CD4-positive, alpha-beta memory T cell (primary cell): ENCODE measurements at regions not wholly inside any gene's neighbourhood (a gene's known extent, or its start where the extent isn't known, plus 50 kb on each side); places are given as distances from the start of the nearest gene placed in this dataset.

Experiments
- CTCF ChIA-PET: fragments of 350-600 bp; sonication (Branson Sonifier 250); formaldehyde crosslinking; loops from one replicate; lab custom pipeline; 2021; ENCODE audit warnings: inconsistent platforms; ENCODE audit not compliant: partially characterized antibody; lab: Charles Lee
- POLR2A ChIA-PET: fragments of 350-600 bp; sonication (Branson Sonifier 250); formaldehyde crosslinking; loops from one replicate; lab custom pipeline; 2021; ENCODE audit not compliant: partially characterized antibody; lab: Charles Lee
- DNase-seq, 5 donors: peaks; one replicate each; pipeline versions ENCODE4 v3.0.0 to v3.0.0-alpha.2; 2020 to 2022; ENCODE audit warnings: mixed read lengths in 1 of 5
- H3K27ac ChIP-seq: one replicate; pipeline ENCODE4 v1.7.0; 2013; ENCODE audit warnings: low read depth, low read length
- H3K27me3 ChIP-seq: 2 replicates; pipeline ENCODE4 v1.7.0; 2013; ENCODE audit warnings: mild to moderate bottlenecking, low read length, moderate library complexity; ENCODE audit not compliant: insufficient read depth
- H3K36me3 ChIP-seq: 2 replicates; pipeline ENCODE4 v1.7.0; 2013; ENCODE audit warnings: mild to moderate bottlenecking, low read length, moderate library complexity; ENCODE audit not compliant: insufficient read depth
- H3K4me1 ChIP-seq: 2 replicates; pipeline ENCODE4 v1.7.0; 2013; ENCODE audit warnings: mild to moderate bottlenecking, low read length, moderate library complexity; ENCODE audit not compliant: insufficient read depth
- H3K4me3 ChIP-seq, 2 donors: one replicate each; pipeline ENCODE4 v1.7.0; 2013; ENCODE audit warnings: low read length in 2 of 2, mild to moderate bottlenecking in 1 of 2
- H3K9me3 ChIP-seq, 2 donors: one replicate each; pipeline ENCODE4 v1.7.0; 2013; ENCODE audit warnings: low read length in 2 of 2, control low read depth in 1 of 2; ENCODE audit not compliant: control insufficient read depth in 1 of 2
- H3K27ac Mint-ChIP-seq, 7 donors: one replicate each; pipeline ENCODE4 v1.8.0; 2020 to 2021; ENCODE audit warnings: mixed read lengths in 7 of 7, mild to moderate bottlenecking in 6 of 7, inconsistent platforms in 3 of 7, moderate library complexity in 3 of 7
- H3K27me3 Mint-ChIP-seq, 2 donors: one replicate each; pipeline ENCODE4 v1.8.0; 2020 to 2021; ENCODE audit warnings: mixed read lengths in 2 of 2
- H3K36me3 Mint-ChIP-seq, 2 donors: one replicate each; pipeline ENCODE4 v1.8.0; 2020 to 2021; ENCODE audit warnings: mixed read lengths in 2 of 2, inconsistent platforms in 1 of 2, mild to moderate bottlenecking in 1 of 2
- H3K4me1 Mint-ChIP-seq, 4 donors: one replicate each; pipeline ENCODE4 v1.8.0; 2020 to 2021; ENCODE audit warnings: mixed read lengths in 4 of 4, mild to moderate bottlenecking in 1 of 4
- H3K4me3 Mint-ChIP-seq, 8 donors: one replicate each; pipeline ENCODE4 v1.8.0; 2020 to 2021; ENCODE audit warnings: mixed read lengths in 8 of 8, mild to moderate bottlenecking in 7 of 8, moderate library complexity in 6 of 8, inconsistent platforms in 3 of 8
- H3K9me3 Mint-ChIP-seq, 8 donors: one replicate each; pipeline ENCODE4 v1.8.0; 2020 to 2021; ENCODE audit warnings: mixed read lengths in 8 of 8, mild to moderate bottlenecking in 5 of 8, inconsistent platforms in 3 of 8, moderate library complexity in 1 of 8
- intact Hi-C: fragments of 100-400 bp; cut with micrococcal nuclease; formaldehyde crosslinking; loops from one replicate; pipeline ENCODE4 v1.15.1; 2023

GRCh38 chr12:105616971-105617540, 286.6 kb downstream of the C12orf75 start:
- intact Hi-C loops, result no loop called here
- Histone ChIP-seq H3K4me3 (no peak overlapping the region), H3K27me3 (no peaks in the 10 kb centered on the region), H3K27ac (no peak overlapping the region), H3K4me1 (no peaks in the 10 kb centered on the region), H3K9me3 (no peaks in the 10 kb centered on the region), H3K36me3 (no peaks in the 10 kb centered on the region)
- ChIA-PET POLR2A (no interaction called here), CTCF (no interaction called here)
- Mint-ChIP-seq H3K9me3 (peaks cover 0 to 3% (median 0%) of the 10 kb centered on the region in 8 donors), H3K4me1 (no peaks in the 10 kb centered on the region), H3K4me3 (no peak overlapping the region), H3K27me3 (peaks cover 0 to 6% of the 10 kb centered on the region in 2 donors), H3K36me3 (no peaks in the 10 kb centered on the region), H3K27ac (no peak overlapping the region)
- DNase-seq, result no peak

GRCh38 chr12:105622220-105622619, 291.7 kb downstream of the C12orf75 start:
- H3K27ac ChIP-seq, result no peak overlapping the region
- DNase-seq, result no peak
- H3K4me3 Mint-ChIP-seq, result no peak overlapping the region
- H3K36me3 Mint-ChIP-seq, result no peaks in the 10 kb centered on the region
- H3K27me3 Mint-ChIP-seq, result peaks cover 1 to 4% of the 10 kb centered on the region in 2 donors
- no peaks in the 10 kb centered on the region for H3K36me3 ChIP-seq
- no peaks in the 10 kb centered on the region for H3K4me1 Mint-ChIP-seq
- intact Hi-C loops, result no loop called here
- no peak overlapping the region for H3K4me3 ChIP-seq
- CTCF ChIA-PET, result no interaction called here
- no peaks in the 10 kb centered on the region for H3K27me3 ChIP-seq
- POLR2A ChIA-PET, result no interaction called here
- H3K27ac Mint-ChIP-seq, result no peak overlapping the region
- H3K9me3 ChIP-seq, result no peaks in the 10 kb centered on the region
- H3K9me3 Mint-ChIP-seq, result peaks cover 0 to 3% (median 0%) of the 10 kb centered on the region in 8 donors
- no peaks in the 10 kb centered on the region for H3K4me1 ChIP-seq

- no peak for DNase-seq
- Histone ChIP-seq H3K36me3 (no peaks in the 10 kb centered on the region), H3K4me3 (no peak overlapping the region), H3K27me3 (no peaks in the 10 kb centered on the region), H3K4me1 (no peaks in the 10 kb centered on the region), H3K27ac (no peak overlapping the region), H3K9me3 (no peaks in the 10 kb centered on the region)
- no peak overlapping the region for H3K4me3 Mint-ChIP-seq
- intact Hi-C loops, result no loop called here
- no peaks in the 10 kb centered on the region for H3K4me1 Mint-ChIP-seq
- no peaks in the 10 kb centered on the region for H3K36me3 Mint-ChIP-seq
- H3K27me3 Mint-ChIP-seq, result peaks cover 1% of the 10 kb centered on the region in 2 donors
- CTCF ChIA-PET, result no interaction called here
- POLR2A ChIA-PET, result no interaction called here
- peaks cover 0 to 5% (median under 1%) of the 10 kb centered on the region in 8 donors for H3K9me3 Mint-ChIP-seq
- no peak overlapping the region for H3K27ac Mint-ChIP-seq
These were observed 292.6 kb downstream of the C12orf75 start for GRCh38 chr12:105622846-105623736.

GRCh38 chr12:105626653-105627052, 296.2 kb downstream of the C12orf75 start:
- intact Hi-C loops, result no loop called here

GRCh38 chr12:105637470-105637869, 307.0 kb downstream of the C12orf75 start:
- intact Hi-C loops, result no loop called here
- Histone ChIP-seq H3K9me3 (no peaks in the 10 kb centered on the region), H3K36me3 (no peaks in the 10 kb centered on the region), H3K27me3 (no peaks in the 10 kb centered on the region), H3K27ac (no peak overlapping the region), H3K4me1 (no peaks in the 10 kb centered on the region), H3K4me3 (no peak overlapping the region)
- no peak overlapping the region for H3K4me3 Mint-ChIP-seq
- ChIA-PET POLR2A (no interaction called here), CTCF (no interaction called here)
- no peaks in the 10 kb centered on the region for H3K4me1 Mint-ChIP-seq
- no peak for DNase-seq
- H3K27me3 Mint-ChIP-seq, result no peaks in the 10 kb centered on the region
- peaks cover 0 to 14% (median 6%) of the 10 kb centered on the region in 8 donors for H3K9me3 Mint-ChIP-seq
- no peak overlapping the region for H3K27ac Mint-ChIP-seq
- no peaks in the 10 kb centered on the region for H3K36me3 Mint-ChIP-seq

More at GRCh38 chr12:105626653-105627052, 296.2 kb downstream of the C12orf75 start:
- no peak overlapping the region for H3K27ac ChIP-seq
- ChIA-PET CTCF (no interaction called here), POLR2A (no interaction called here)
- H3K36me3 Mint-ChIP-seq, result no peaks in the 10 kb centered on the region
- H3K4me1 Mint-ChIP-seq, result no peaks in the 10 kb centered on the region
- no peak overlapping the region for H3K27ac Mint-ChIP-seq
- H3K4me3 Mint-ChIP-seq, result no peak overlapping the region
- no peaks in the 10 kb centered on the region for H3K4me1 ChIP-seq
- no peaks in the 10 kb centered on the region for H3K27me3 ChIP-seq
- DNase-seq, result no peak
- no peak overlapping the region for H3K4me3 ChIP-seq
- no peaks in the 10 kb centered on the region for H3K36me3 ChIP-seq
- H3K9me3 ChIP-seq, result no peaks in the 10 kb centered on the region
- peaks cover 0 to 1% of the 10 kb centered on the region in 2 donors for H3K27me3 Mint-ChIP-seq
- peaks cover 0 to 5% (median under 1%) of the 10 kb centered on the region in 8 donors for H3K9me3 Mint-ChIP-seq

- no peaks in the 10 kb centered on the region for H3K4me1 Mint-ChIP-seq
- H3K4me3 Mint-ChIP-seq, result no peak overlapping the region
- H3K4me3 ChIP-seq, result no peak overlapping the region
- no peak overlapping the region for H3K27ac Mint-ChIP-seq
- H3K27me3 Mint-ChIP-seq, result peaks cover 0 to 2% of the 10 kb centered on the region in 2 donors
- intact Hi-C loops, result no loop called here
- no peaks in the 10 kb centered on the region for H3K36me3 Mint-ChIP-seq
- no peak for DNase-seq
- H3K9me3 ChIP-seq, result no peaks in the 10 kb centered on the region
- no peaks in the 10 kb centered on the region for H3K4me1 ChIP-seq
- ChIA-PET CTCF (no interaction called here), POLR2A (no interaction called here)
- no peaks in the 10 kb centered on the region for H3K36me3 ChIP-seq
- no peaks in the 10 kb centered on the region for H3K27me3 ChIP-seq
- H3K9me3 Mint-ChIP-seq, result peaks cover 0 to 22% (median 6%) of the 10 kb centered on the region in 8 donors
- H3K27ac ChIP-seq, result no peak overlapping the region
These were observed 310.3 kb downstream of the C12orf75 start for GRCh38 chr12:105640761-105641160.

GRCh38 chr12:105641749-105642148, 311.3 kb downstream of the C12orf75 start:
- POLR2A ChIA-PET, result no interaction called here
- no peaks in the 10 kb centered on the region for H3K27me3 ChIP-seq
- Mint-ChIP-seq H3K27ac (no peak overlapping the region), H3K4me3 (no peak overlapping the region), H3K27me3 (peaks cover 0 to 2% of the 10 kb centered on the region in 2 donors), H3K9me3 (peaks cover 0 to 15% (median 4%) of the 10 kb centered on the region in 8 donors), H3K36me3 (no peaks in the 10 kb centered on the region), H3K4me1 (no peaks in the 10 kb centered on the region)
- H3K9me3 ChIP-seq, result no peaks in the 10 kb centered on the region
- H3K36me3 ChIP-seq, result no peaks in the 10 kb centered on the region
- DNase-seq, result no peak
- no peaks in the 10 kb centered on the region for H3K4me1 ChIP-seq
- intact Hi-C loops, result no loop called here
- H3K27ac ChIP-seq, result no peak overlapping the region
- CTCF ChIA-PET, result no interaction called here
- H3K4me3 ChIP-seq, result no peak overlapping the region
